ENCODE measurements at regions not wholly inside any gene's neighbourhood (a gene's known extent, or its start where the extent isn't known, plus 50 kb on each side); places are given as distances from the start of the nearest gene placed in this dataset.

DNA sequence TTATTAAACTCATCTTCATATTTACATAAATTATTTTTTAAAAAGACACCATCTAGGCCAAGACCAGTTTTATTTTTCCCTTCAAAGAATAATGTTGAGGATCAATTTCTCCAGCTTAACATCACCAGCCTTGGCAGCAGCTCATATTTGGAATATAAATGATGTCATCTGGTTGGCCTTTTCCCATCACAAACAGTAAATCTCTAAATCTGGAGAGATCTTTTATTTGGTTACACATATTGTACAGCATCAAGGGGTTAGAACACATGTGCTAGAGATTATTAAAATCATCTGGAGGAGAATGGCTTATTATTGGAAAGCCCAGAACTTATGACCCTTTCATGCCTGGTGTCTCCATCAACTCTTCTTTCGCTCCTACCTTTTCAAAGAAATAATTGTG lies 508.8 kb downstream of the PLPP3 start:
- H3K36me3 ChIP-seq: no peaks in the 10 kb centered on the region
- H3K27me3 ChIP-seq (replicated peaks; ENCODE audit: insufficient read depth): no peaks in the 10 kb centered on the region
- no peak overlapping the region for H3K4me3 ChIP-seq
- no peak for TF ChIP-seq CTCF (IDR thresholded peaks at IDR 0.05)
- no peak for TF ChIP-seq POLR2A (IDR thresholded peaks at IDR 0.05)
- TF ChIP-seq POLR2AphosphoS5 (IDR thresholded peaks at IDR 0.05): peak; percentile 15
- DNase-seq (ENCODE audit: low spot score): no peak
- no peak overlapping the region for H3K27ac ChIP-seq
- H3K9me3 ChIP-seq: no peaks in the 10 kb centered on the region
- intact Hi-C loops (cut with DNase I): loop anchor here (10.0 kb wide), 1 partner anchor 504 kb away; the partner anchor contains the start of gene PLPP3
- WGBS: 84% methylated on average over 1 of the region's 1 CpG
- H3K4me1 ChIP-seq (replicated peaks): no peaks in the 10 kb centered on the region

GRCh38 chr1:56069824-56070223 lies 509.5 kb downstream of the PLPP3 start:
- TF ChIP-seq POLR2A (IDR thresholded peaks at IDR 0.05): no peak
- no peak for TF ChIP-seq CTCF (IDR thresholded peaks at IDR 0.05)
- TF ChIP-seq POLR2AphosphoS5 (IDR thresholded peaks at IDR 0.05): no peak
- no peaks in the 10 kb centered on the region for H3K4me1 ChIP-seq (replicated peaks)
- H3K4me3 ChIP-seq: no peak overlapping the region
- no peak overlapping the region for H3K27ac ChIP-seq
- no peaks in the 10 kb centered on the region for H3K36me3 ChIP-seq
- DNase-seq (ENCODE audit: low spot score): no peak
- intact Hi-C loops (cut with DNase I): loop anchor here (5.0 to 10.0 kb wide), 2 partner anchors 83 to 505 kb away; partner anchors contain the start of gene PLPP3
- 100% methylated on average over 1 of the region's 1 CpG for WGBS
- H3K9me3 ChIP-seq: no peaks in the 10 kb centered on the region
- H3K27me3 ChIP-seq (replicated peaks; ENCODE audit: insufficient read depth): no peaks in the 10 kb centered on the region

GRCh38 chr1:56068908-56069307 lies 510.5 kb downstream of the PLPP3 start:
- no peaks in the 10 kb centered on the region for H3K36me3 ChIP-seq
- no peak overlapping the region for H3K4me3 ChIP-seq
- H3K27ac ChIP-seq: no peak overlapping the region
- H3K4me1 ChIP-seq (replicated peaks): no peaks in the 10 kb centered on the region
- 75% methylated on average over 1 of the region's 1 CpG for WGBS
- H3K9me3 ChIP-seq: no peaks in the 10 kb centered on the region
- no peak for DNase-seq (ENCODE audit: low spot score)
- TF ChIP-seq CTCF (IDR thresholded peaks at IDR 0.05): no peak
- TF ChIP-seq POLR2AphosphoS5 (IDR thresholded peaks at IDR 0.05): no peak
- TF ChIP-seq POLR2A (IDR thresholded peaks at IDR 0.05): no peak
- intact Hi-C loops (cut with DNase I): loop anchor here (5.0 kb wide), 1 partner anchor 82 kb away; no protein-coding TSS in a partner anchor
- no peaks in the 10 kb centered on the region for H3K27me3 ChIP-seq (replicated peaks; ENCODE audit: insufficient read depth)

- no peaks in the 10 kb centered on the region for H3K9me3 ChIP-seq
- H3K36me3 ChIP-seq: no peaks in the 10 kb centered on the region
- no peaks in the 10 kb centered on the region for H3K4me1 ChIP-seq (replicated peaks)
- no peak overlapping the region for H3K4me3 ChIP-seq
- 84% methylated on average over 6 of the region's 6 CpGs for WGBS
- no peak for DNase-seq (ENCODE audit: low spot score)
- no peaks in the 10 kb centered on the region for H3K27me3 ChIP-seq (replicated peaks; ENCODE audit: insufficient read depth)
- intact Hi-C loops (cut with DNase I): loop anchor here (5.0 kb wide), 1 partner anchor 81 kb away; no protein-coding TSS in a partner anchor
- TF ChIP-seq POLR2AphosphoS5 (IDR thresholded peaks at IDR 0.05): no peak
- H3K27ac ChIP-seq: no peak overlapping the region
Observed at GRCh38 chr1:56068210-56068609, 511.2 kb downstream of the PLPP3 start.

- Histone ChIP-seq H3K4me1 (replicated peaks) (no peaks in the 10 kb centered on the region), H3K9me3 (no peaks in the 10 kb centered on the region), H3K27ac (no peak overlapping the region), H3K27me3 (replicated peaks; ENCODE audit: insufficient read depth) (no peaks in the 10 kb centered on the region), H3K36me3 (no peaks in the 10 kb centered on the region), H3K4me3 (no peak overlapping the region)
- TF ChIP-seq CTCF (IDR thresholded peaks at IDR 0.05): no peak
- TF ChIP-seq POLR2A (IDR thresholded peaks at IDR 0.05): no peak
- TF ChIP-seq POLR2AphosphoS5 (IDR thresholded peaks at IDR 0.05): no peak
- WGBS: 65% methylated on average over 3 of the region's 3 CpGs
- no peak for DNase-seq (ENCODE audit: low spot score)
- intact Hi-C loops (cut with DNase I): loop anchor here (5.0 kb wide), 1 partner anchor 78 kb away; no protein-coding TSS in a partner anchor
Observed at GRCh38 chr1:56065729-56066128, 513.6 kb downstream of the PLPP3 start.

Measured in prostate gland (tissue), 2 donors.